ENCODE measurements at regions not wholly inside any gene's neighbourhood (a gene's known extent, or its start where the extent isn't known, plus 50 kb on each side); places are given as distances from the start of the nearest gene placed in this dataset.

- TF ChIP-seq POLR2A (IDR thresholded peaks at IDR 0.05) (no peak), CTCF (IDR thresholded peaks at IDR 0.05) (no peak)
- intact Hi-C loops (cut with DNase I; ENCODE audit: low total_unique reads), result loop anchor here (5.0 kb wide), 1 partner anchor 186 kb away; no protein-coding TSS in a partner anchor
- H3K4me3 ChIP-seq (ENCODE audit: low read depth, poor library complexity, severe bottlenecking), result no peak overlapping the region
- no peak for DNase-seq (ENCODE audit: low spot score in 2 of 2)
- WGBS, 2 donors, result 96 to 97% methylated on average over 3 of the region's 3 CpGs
Measured at GRCh38 chr18:48476550-48476917, 62.3 kb upstream of the CTIF start.

GRCh38 chr18:48475635-48476549, 62.9 kb upstream of the CTIF start:
- peak in 1 of 2 donors; percentile 53 for DNase-seq (ENCODE audit: low spot score in 2 of 2)
- intact Hi-C loops (cut with DNase I; ENCODE audit: low total_unique reads), result loop anchor here (5.0 kb wide), 1 partner anchor 186 kb away; no protein-coding TSS in a partner anchor
- WGBS, 2 donors, result 25 to 29% methylated on average over 8 of the region's 8 CpGs
- H3K4me3 ChIP-seq (ENCODE audit: low read depth, poor library complexity, severe bottlenecking), result no peak overlapping the region
- no peak for TF ChIP-seq POLR2A (IDR thresholded peaks at IDR 0.05)
- TF ChIP-seq CTCF (IDR thresholded peaks at IDR 0.05), result peak in 1 of 3 donors; percentile 56

- WGBS, 2 donors, result 97% methylated on average over 1 of the region's 1 CpG
- intact Hi-C loops (cut with DNase I; ENCODE audit: low total_unique reads), result no loop called here
- H3K4me3 ChIP-seq (ENCODE audit: low read depth, poor library complexity, severe bottlenecking), result no peak overlapping the region
- TF ChIP-seq POLR2A (IDR thresholded peaks at IDR 0.05) (no peak), CTCF (IDR thresholded peaks at IDR 0.05) (no peak)
- no peak for DNase-seq (ENCODE audit: low spot score in 2 of 2)
Measured at GRCh38 chr18:48473816-48474215, 64.6 kb upstream of the ZBTB7C start.

- TF ChIP-seq POLR2A (IDR thresholded peaks at IDR 0.05), result no peak
- TF ChIP-seq CTCF (IDR thresholded peaks at IDR 0.05), result no peak
- DNase-seq (ENCODE audit: low spot score in 2 of 2), result no peak
- no peak overlapping the region for H3K4me3 ChIP-seq (ENCODE audit: low read depth, poor library complexity, severe bottlenecking)
- intact Hi-C loops (cut with DNase I; ENCODE audit: low total_unique reads), result no loop called here
- WGBS, 2 donors, result 61 to 65% methylated on average over 3 of the region's 3 CpGs
Measured at GRCh38 chr18:48472610-48473009, 63.4 kb upstream of the ZBTB7C start.

- TF ChIP-seq POLR2A (IDR thresholded peaks at IDR 0.05) (no peak), CTCF (IDR thresholded peaks at IDR 0.05) (no peak)
- WGBS, 2 donors, result 59 to 62% methylated on average over 5 of the region's 5 CpGs
- intact Hi-C loops (cut with DNase I; ENCODE audit: low total_unique reads), result no loop called here
- H3K4me3 ChIP-seq (ENCODE audit: low read depth, poor library complexity, severe bottlenecking), result no peak overlapping the region
- no peak for DNase-seq (ENCODE audit: low spot score in 2 of 2)
Measured at GRCh38 chr18:48470484-48471180, 61.4 kb upstream of the ZBTB7C start.

Measured in lower leg skin (tissue), 4 donors.